NCI-H1694 treated with DMSO at 0.1 percent for 48 hours (cell line): ENCODE measurements at regions not wholly inside any gene's neighbourhood (a gene's known extent, or its start where the extent isn't known, plus 50 kb on each side); places are given as distances from the start of the nearest gene placed in this dataset.

Experiments used
- DNase-seq: peaks from one replicate; lab custom pipeline; 2025; lab: John Stamatoyannopoulos, UW

- DNase-seq = peak; percentile 83
Observed at GRCh38 chr2:222993920-222994650, 57.9 kb upstream of the KCNE4 start.

GRCh38 chr2:222998459-222998858, 53.5 kb upstream of the KCNE4 start:
- DNase-seq = no peak

- DNase-seq = no peak
Observed at GRCh38 chr2:223000872-223001796, 50.9 kb upstream of the KCNE4 start.

- no peak for DNase-seq
Observed at GRCh38 chr2:223001797-223002175, 50.2 kb upstream of the KCNE4 start.
